GM19372 (cell line): ENCODE measurements at regions not wholly inside any gene's neighbourhood (a gene's known extent, or its start where the extent isn't known, plus 50 kb on each side); places are given as distances from the start of the nearest gene placed in this dataset.
"Not testable (repeated sequence)": the region's sequence is repeated elsewhere in the genome, so short reads cannot be mapped to it uniquely, and the experiment has no call there.

ENCODE experiments used
- ATAC-seq: cut with Tn5 transposase; IDR thresholded peaks from one replicate; pipeline ENCODE4 v1.9.1; 2021; ENCODE audit warnings: mild to moderate bottlenecking, low read depth, moderate library complexity; ENCODE audit not compliant: unreplicated experiment

GRCh38 chr14:55964821-55965220 is 153.4 kb upstream of the PELI2 start:
- ATAC-seq, result no peak

GRCh38 chr14:55965851-55966250 is 152.4 kb upstream of the PELI2 start:
- ATAC-seq, result no peak

GRCh38 chr14:55968741-55969140 is 149.5 kb upstream of the PELI2 start:
- no peak for ATAC-seq

DNA sequence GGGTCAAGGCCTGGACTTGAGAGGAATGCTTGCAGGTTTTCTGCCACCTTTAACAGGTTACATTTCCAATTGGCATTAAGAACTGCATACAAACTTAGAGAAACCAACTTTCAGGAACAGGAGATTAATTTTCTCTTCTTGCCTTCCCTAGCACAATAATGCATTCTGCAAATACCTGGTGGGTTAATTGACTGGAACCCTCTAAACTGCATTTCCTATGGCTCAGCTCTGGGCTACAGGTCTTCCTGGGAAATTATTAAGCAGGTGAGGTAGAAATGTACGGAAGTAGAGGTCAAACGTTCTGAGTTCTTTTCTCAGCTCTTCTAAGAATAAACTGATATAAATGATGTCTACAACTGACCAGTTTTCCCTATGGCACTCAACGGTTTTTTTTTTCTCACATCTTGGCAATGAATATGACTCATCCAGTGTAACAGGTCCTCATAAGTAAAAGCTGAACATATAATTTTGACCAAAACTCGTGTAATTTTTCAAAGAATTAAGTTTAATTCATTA is 144.9 kb upstream of the PELI2 start:
- ATAC-seq, result no peak

GRCh38 chr14:55973911-55974630 is 144.1 kb upstream of the PELI2 start:
- no peak for ATAC-seq

DNA sequence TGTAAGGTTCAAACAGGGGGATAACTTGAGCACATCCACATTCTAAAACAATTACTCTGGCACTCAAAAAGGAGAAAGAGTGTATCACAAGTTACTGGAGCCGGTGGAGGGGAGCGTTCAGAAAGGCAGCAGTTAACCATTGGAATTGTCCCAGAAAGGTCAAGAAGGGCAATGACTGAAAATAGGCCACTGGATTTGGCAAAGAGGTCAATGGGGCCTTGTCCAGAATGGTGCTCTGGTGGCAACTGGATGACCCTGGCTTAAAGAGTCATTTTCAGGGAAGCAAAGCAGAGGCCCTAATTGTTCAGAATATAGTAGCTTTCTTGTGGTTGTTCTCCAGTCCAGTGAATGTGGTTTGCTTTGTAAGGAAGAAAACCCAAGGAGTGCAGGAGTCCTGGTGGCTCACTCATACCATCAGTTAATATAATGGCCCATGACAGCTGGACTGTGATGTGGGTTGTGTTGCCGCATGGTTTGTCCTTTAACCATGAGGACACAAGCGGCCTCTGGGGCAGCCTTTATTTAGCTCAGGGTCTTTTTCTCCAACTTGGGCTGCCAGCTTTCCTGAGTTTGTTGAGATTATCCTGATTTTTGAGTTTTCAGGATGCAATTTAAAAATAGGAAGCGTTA is 142.8 kb upstream of the PELI2 start:
- ATAC-seq, result no peak

GRCh38 chr14:55976219-55976618 is 142.0 kb upstream of the PELI2 start:
- ATAC-seq, result no peak

DNA sequence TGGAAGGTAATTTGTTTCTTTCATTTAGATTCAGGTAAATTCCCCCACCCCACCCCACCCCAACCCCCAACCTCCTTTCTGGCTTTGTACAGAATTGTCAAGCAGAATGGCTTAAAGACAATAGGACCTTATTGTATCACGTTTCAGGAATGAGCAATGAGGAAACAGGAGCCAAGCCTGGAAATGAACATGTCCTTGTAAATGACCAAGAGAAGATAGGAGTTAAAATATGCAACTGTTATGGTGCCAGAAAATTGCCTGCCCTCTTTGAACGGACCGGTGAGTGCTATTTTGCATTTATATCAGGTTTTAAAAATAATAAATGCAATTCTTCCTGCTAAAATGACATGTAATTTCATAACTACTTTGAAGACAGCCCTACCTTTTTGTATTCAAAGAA is 141.6 kb upstream of the PELI2 start:
- ATAC-seq, result no peak

DNA sequence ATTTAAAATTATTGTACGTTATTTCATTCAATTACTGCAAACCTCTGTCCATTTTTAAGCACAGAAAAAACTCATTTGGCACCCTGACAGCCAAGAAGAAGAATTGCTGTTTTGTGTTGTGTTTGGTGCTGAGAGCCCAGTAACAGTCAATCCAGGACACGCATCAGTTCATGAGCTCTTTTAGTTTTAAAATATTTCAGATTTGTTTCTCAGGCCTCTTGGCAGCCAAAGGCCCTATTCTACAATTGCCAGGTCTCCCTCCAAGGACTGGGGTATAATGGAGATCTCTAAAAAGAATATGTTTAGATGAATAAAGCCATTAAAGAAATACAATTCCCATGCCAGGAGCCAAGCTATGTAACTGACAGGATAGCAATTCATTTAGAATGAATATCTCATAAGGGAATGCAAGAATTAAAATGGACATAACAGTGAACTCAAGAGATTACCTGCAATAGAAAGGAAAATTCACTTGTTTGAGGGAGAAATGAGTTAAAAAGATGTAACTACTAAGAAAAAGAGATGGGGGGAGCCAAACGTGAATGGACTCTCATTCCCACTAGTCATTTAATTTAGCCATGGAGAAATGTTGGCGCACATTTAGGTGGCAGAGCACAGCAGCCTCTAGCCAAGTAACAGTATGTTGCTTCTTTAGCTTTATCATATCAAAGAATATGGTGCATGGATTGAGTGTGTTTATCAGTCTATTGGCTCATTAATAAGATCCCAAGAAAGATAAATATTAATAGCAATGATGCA is 140.6 kb upstream of the PELI2 start:
- ATAC-seq, result no peak

DNA sequence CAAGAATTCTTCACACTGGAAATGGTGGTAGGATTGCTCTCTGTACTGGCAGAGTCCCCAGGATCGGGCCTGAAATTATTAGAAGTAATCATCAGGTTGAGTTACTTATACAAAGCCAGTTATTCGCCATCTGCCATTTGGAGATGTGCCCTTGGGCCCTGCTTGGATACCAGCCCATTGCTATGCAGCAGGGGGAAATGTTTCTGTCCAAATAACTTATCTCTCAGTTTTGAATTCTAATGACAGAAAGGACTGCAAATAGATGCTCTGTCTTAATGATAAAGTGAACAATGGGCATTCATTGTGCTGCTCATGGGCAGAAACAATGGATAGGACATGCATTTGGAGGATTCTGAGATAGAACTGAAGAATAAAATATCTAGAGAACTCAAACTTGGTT is 139.1 kb upstream of the PELI2 start:
- ATAC-seq, result no peak

GRCh38 chr14:55979781-55980180 is 138.4 kb upstream of the PELI2 start:
- ATAC-seq, result no peak

- ATAC-seq, result no peak
These were observed 137.2 kb upstream of the PELI2 start for GRCh38 chr14:55980970-55981369.

- ATAC-seq, result no peak
These were observed 132.1 kb upstream of the PELI2 start for GRCh38 chr14:55986069-55986468.

GRCh38 chr14:56000846-56001245 is 117.4 kb upstream of the PELI2 start:
- ATAC-seq, result no peak

DNA sequence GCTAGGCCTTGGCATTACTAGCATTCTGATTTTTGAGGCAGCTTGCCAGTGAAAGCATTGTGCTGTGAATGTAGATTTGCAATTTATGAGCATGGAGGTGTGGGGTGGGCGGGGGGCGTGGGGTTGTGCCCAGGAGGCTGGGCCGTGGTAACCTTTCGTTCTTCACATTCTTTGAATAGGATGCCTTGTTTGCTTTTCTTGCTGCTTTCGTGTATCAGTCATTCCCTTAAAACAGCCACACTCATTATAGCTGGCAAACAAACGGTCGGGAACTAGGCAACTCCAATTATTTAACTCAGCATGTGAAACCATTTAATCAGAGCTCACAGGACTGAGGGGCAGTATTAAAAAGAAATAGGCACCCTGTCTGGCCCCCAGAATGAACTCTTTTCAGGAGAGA is 115.9 kb upstream of the PELI2 start:
- ATAC-seq, result no peak

GRCh38 chr14:56002876-56003625 is 115.2 kb upstream of the PELI2 start:
- ATAC-seq, result peak; percentile 44

- ATAC-seq, result no peak
These were observed 113.9 kb upstream of the PELI2 start for GRCh38 chr14:56004323-56004722.

- peak; percentile 81 for ATAC-seq
These were observed 113.4 kb upstream of the PELI2 start for GRCh38 chr14:56004786-56005185.

GRCh38 chr14:56005191-56006053 is 112.8 kb upstream of the PELI2 start:
- ATAC-seq, result peak; percentile 4

DNA sequence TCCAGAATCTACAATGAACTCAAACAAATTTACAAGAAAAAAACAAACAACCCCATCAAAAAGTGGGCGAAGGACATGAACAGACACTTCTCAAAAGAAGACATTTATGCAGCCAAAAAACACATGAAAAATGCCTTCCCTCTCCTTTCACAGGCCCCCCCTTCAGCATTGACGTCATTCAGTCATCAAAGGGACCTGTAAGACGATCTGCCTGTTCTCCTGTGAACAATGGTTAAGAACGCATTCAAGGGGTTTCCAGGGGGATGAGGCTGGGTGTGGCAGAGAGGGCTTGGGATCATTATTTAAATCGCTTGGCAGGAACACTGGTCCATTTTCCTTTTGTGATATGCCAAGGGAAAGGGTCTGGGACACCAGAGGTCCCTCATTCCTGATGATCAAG is 110.7 kb upstream of the PELI2 start:
- ATAC-seq, result not testable (repeated sequence)
